Anterior cingulate cortex (tissue), 58 donors: ENCODE measurements at regions not wholly inside any gene's neighbourhood (a gene's known extent, or its start where the extent isn't known, plus 50 kb on each side); places are given as distances from the start of the nearest gene placed in this dataset.
A peak's percentile ranks its signal among the peaks of the same experiment; 100 is the strongest.
"Not testable (repeated sequence)": the region's sequence is repeated elsewhere in the genome, so short reads cannot be mapped to it uniquely, and the experiment has no call there.

Source experiments
- DNase-seq, 58 donors: peaks; one replicate each; lab custom pipeline; 2025; lab: John Stamatoyannopoulos, UW

DNA sequence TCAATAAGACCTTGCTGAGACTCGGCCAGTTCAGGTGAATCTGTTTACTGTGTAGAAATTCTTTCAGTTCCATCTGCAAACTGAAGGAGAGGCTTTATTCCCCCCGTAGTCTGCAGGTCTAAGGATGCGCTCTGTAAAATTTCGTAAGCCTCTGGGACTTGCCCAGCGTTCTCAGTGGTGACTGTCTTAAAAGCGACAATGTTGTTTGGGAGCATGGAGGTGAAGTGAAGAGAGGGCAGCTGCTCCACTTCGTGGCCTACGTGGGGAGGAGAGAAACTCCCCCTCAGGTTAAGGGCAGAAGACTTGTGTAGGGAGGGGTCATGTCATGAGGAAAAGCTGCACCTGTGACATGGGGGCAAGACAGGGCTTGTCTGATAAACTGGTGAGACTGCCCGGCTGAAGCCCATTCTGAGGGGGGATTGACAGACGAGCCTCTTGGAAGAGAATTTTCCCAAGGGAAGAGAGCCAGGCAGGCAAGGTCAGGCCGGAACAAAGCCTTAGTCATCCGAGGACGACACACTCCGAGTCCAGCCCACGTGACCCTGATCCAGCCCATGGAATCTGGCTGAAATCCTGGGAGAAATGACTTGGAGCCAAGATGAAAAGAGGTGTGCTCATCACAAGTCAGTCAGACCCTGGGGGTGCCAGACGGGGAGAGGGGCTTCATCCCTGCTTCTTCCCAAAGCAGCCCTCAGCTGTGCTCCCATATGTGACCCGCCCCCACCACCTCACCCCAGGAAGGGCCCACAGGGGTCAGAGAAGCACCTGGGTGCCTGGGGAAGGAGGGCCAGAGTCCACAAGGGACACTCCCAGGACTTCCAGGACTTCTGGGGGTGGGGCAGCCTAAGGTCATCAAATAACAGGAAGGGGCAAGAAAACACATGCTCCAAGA is 88.5 kb upstream of the SH3BP4 start:
- peak in 35 of 58 donors; percentile 6 to 77 (median 27) for DNase-seq

GRCh38 chr2:234861841-234862735 is 89.7 kb upstream of the SH3BP4 start:
- DNase-seq = peak in 40 of 58 donors; percentile 3 to 70 (median 28)

- not testable (repeated sequence) for DNase-seq
These were observed 92.4 kb upstream of the SH3BP4 start for GRCh38 chr2:234859330-234859872.

GRCh38 chr2:234858790-234859329 is 93.0 kb upstream of the SH3BP4 start:
- no peak for DNase-seq

GRCh38 chr2:234858145-234858544 is 93.7 kb upstream of the SH3BP4 start:
- DNase-seq = no peak

DNA sequence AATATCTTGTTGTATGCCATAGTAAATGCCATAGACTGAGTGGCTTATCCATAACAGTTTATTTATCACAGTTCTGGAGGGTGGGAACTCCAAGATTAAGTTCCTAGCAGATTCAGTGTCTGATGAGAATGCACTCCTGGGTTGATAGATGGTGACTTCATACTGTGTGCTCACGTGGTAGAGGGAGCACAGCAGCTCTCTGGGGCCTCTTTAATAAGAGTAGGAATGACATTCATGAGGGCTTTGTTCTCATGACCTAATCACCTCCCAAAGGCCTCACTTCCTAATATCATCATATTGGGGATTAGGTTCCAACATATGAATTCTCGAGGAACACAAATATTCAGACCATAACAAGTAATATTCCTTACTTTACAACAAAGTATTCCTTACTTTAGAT is 98.1 kb upstream of the SH3BP4 start:
- no peak for DNase-seq

GRCh38 chr2:234852941-234853340 is 98.9 kb upstream of the SH3BP4 start:
- DNase-seq = no peak

GRCh38 chr2:234852035-234852434 is 99.8 kb upstream of the SH3BP4 start:
- no peak for DNase-seq

DNA sequence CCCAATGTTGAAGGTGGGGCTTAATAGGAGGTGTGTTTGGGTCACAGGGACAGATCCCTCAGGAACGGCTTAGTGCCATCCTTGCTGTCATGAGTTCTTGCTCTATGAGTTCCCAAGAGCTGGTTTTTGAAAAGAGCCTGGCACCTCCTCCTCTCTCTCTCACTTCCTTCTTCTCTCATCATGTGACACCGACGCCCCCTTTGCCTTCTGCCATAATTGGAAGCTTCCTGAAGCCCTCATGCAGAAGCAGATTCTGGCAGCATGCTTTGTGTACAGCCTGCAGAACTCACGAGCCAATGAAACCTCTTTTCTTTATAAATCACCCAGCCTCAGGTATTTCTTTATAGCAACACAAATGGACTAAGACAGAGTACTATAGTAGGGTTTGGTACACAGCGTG is 100.4 kb upstream of the SH3BP4 start:
- DNase-seq = no peak

DNA sequence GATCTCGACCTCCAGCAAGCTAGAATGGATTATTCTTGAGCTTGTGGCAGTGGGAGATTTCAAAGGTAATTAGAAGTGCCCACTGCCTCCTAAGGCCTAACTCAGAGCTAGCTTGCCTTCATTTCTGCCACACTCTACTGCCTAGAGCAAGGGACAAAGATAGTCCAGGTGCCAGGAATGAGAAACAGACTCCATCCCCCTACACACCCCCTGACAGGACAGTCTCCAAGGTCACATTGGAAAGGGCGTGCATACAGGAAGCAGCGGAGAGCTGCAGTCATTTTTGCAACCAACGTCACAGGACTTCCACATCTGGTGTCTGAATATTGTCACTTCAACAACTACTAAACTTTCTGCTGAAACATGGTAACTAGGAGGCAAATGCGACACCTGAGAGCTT is 101.0 kb upstream of the SH3BP4 start:
- DNase-seq = no peak

DNA sequence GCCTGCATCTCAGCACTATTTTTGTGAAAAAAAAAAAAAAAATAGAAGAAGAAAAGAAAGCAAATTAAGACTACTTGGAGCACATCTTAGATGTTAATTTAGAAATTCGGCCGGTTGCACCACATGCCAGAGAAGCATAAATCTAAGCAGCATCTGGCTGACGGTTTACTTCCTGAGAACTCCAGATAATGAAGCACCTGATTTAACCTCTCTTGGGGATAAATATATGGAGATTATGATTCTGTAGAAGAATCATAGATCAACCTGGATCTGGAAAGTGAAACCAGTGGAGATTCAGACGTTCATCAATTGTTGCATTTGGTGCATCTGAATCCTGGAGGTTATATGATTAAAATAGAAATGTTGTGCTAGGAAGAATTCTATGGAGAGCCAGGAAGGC is 102.1 kb upstream of the SH3BP4 start:
- no peak for DNase-seq

DNA sequence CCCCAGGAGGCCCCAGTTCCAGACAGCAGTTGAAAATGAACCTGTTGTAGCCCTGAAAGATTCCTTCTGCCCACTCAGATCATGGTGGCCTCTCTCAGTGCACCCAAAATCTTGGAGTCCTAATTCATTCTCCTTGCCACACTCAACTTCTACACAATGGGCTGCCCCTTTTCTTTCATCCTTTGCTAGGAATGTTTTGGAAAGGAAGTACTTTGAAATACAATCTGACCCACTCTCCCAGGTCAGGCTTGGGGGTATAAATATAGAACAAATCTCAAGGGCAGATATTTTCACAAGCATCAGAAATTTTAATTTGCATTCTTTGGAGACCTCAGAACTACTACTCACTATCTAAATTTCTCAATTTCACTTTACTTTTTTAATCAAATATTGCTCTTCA is 103.2 kb upstream of the SH3BP4 start:
- no peak for DNase-seq

DNA sequence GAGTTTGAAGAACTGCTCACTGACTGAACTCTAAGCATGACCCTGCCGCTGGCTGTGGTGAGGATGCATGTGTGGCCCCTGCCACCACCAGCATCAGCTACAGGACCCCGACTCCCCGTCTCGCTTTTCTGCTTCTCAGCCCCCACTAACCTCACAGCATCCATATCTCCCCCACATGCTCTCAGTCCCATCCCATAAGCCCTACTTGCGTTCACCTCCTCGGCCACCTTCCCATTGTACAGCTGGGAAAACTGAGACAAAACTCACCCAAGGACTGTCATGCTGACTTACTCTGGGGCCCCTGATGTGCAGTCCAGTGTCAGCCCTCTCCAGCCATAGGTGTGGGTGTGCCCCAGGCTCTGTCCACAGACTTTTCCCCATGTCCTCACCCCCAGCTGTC is 104.2 kb upstream of the SH3BP4 start:
- DNase-seq = no peak

DNA sequence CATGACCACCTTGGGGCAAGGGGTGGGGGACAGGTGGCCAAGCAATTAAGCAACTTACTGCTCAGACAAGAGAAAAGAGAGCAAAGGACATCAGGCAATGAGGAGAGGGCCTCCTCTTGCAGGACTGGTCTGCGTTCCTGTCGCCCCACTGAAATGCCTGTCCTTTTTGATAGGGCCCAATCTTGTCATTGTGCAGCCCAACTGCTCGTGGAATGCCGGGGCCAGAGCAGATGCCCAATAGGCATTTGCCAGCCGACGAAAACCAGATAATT is 104.5 kb upstream of the SH3BP4 start:
- no peak for DNase-seq

GRCh38 chr2:234846599-234847363 is 105.0 kb upstream of the SH3BP4 start:
- no peak for DNase-seq

DNA sequence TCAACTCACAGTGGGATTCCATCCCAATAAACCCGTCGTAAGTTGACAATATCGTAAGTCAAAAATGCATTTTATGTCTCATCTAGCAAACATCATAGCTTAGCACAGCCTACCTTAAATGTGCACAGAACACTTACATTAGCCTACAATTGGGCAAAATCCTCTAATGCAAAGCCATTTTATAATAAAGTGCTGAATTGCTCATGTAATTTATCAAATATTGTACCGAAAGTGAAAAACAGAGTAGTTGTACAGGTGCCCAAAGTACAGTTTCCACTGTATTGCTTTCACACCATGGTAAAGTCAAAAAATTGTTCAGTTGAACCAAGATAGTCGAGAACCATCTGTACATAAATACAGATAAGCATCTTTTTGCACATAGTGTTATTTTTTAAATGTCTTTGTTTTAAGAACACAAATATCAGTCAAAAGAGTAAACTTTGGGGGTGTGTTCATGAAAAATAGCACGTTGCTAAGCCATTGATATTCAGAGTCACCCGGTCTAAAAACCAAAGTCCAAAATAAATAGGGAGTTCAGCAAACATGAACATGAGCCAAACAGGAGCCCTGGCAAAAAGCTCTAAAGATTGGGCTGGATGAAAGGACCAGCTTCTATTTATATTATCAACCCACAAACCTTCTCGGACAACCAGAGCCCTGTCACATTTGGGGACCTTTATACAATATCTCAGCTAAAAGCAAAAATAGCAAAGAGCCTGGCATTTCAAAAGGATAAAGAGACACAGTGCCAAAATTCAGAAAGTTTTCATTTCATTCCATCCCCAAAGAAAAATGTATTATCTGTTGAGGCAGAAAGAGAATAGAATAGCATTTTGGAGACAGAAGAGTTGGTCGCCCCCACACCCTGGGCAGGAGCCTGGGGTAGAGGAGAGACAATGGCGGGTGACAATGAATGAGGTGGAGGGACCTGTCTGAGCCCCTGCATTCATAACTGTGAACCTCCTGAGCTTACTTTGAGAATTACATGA is 105.9 kb upstream of the SH3BP4 start:
- no peak for DNase-seq

DNA sequence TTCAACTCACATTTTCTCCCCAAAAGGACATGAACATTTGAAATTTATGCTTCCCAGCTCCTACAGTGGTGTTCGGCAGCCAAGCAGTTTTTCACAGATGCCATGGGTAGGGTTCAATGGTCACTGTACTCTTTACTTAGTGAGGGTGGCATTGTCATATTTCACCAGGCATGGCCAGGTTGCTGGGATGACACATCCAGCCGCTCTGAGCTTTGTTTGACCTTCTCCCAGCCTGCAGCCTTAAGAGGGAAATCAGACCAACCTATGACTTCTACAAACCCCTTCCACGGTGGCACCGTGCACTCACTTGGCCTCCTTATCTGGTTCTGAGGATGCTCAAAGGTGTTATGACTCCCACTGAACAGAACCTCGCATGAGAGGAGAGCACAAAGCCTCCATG is 108.4 kb upstream of the SH3BP4 start:
- DNase-seq = no peak

DNA sequence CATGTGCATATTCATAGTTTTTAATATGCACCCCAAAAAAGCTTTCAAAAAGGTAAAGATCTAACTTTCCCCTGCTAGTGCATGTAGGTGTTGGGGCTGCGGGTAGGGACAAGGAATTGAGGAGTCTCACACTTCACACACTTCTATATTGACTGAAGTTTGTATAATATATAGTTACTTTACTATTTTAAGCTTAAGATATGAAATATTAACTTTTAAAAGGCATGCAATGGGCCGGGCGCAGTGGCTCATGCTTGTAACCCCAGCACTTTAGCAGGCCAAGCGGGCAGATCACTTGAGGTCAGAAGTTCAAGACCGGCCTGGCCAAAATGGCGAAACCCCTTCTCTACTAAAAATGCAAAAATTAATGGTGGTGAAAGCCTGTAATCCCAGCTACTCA is 109.1 kb upstream of the SH3BP4 start:
- no peak for DNase-seq

GRCh38 chr2:234841321-234842015 is 110.3 kb upstream of the SH3BP4 start:
- no peak for DNase-seq
